ENCODE measurements at regions not wholly inside any gene's neighbourhood (a gene's known extent, or its start where the extent isn't known, plus 50 kb on each side); places are given as distances from the start of the nearest gene placed in this dataset.
"Not testable (repeated sequence)": the region's sequence is repeated elsewhere in the genome, so short reads cannot be mapped to it uniquely, and the experiment has no call there.

DNA sequence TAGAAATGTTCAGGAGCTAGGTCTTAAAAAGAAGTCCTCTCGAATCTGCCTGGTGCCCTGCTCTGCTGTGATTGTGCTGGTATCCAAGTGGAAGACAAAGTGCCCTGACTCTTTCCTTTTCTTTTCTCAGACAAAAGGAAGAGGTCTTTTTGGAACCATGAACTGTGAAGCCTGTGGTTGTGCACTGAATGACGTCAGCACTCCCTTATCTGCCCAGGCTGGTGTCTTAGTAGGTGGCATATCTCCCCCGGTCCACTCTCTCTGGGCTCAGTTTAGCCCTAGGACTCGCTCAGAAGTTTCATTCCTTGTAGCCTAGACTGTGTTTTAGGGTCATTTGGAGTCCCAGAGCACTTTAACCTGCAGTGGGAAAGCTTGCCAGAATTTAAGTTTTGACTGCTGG, 400.3 kb upstream of the CT83 start:
- no peak for DNase-seq

- DNase-seq, result no peak
Measured at GRCh38 chrX:116862340-116862739, 399.6 kb upstream of the CT83 start.

- DNase-seq, result no peak
Measured at GRCh38 chrX:116841290-116841689, 378.5 kb upstream of the CT83 start.

- DNase-seq, result no peak
Measured at GRCh38 chrX:116827063-116827462, 364.3 kb upstream of the CT83 start.

DNA sequence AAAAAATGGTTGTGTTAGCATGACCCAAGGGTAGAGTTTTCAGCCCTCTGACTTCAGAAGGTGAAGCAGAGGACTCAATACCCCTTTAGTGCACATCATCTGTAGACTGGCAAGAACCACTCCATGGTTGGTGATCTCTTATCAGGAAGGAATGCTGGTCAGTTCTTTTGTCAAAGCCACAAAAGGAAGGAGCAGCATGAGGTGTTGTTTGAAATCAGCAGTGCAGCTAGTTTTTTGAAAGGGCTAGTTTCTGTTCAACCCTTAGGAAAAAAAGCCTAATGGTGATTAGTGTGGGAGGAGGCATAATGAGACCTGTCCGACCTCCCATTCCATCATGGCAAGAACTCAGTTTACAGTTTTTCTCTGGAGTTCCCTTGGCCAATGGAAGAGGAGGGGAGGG, 362.0 kb upstream of the CT83 start:
- DNase-seq, result no peak

DNA sequence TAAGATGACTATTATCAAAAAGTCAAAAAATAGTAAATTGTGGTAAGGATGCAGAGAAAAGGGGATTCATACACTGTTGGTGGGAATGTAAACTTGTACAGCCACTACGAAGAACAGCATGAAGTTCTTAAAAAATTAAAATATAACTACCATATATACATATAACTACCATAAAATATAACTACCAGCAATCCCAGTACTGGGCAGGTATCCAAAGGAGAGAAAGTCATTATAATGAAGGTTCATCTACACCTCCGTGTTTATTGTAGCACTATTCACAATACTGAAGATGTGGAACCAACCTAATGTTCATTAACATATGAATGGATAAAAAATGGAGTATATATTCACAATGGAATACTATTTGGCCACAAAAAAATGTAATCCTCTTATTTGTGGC, 360.9 kb upstream of the CT83 start:
- no peak for DNase-seq

- no peak for DNase-seq
Measured at GRCh38 chrX:116806288-116806802, 343.6 kb upstream of the CT83 start.

- DNase-seq, result no peak
Measured at GRCh38 chrX:116801943-116802342, 339.2 kb upstream of the CT83 start.

GRCh38 chrX:116781926-116782325, 319.1 kb upstream of the CT83 start:
- DNase-seq, result no peak

DNA sequence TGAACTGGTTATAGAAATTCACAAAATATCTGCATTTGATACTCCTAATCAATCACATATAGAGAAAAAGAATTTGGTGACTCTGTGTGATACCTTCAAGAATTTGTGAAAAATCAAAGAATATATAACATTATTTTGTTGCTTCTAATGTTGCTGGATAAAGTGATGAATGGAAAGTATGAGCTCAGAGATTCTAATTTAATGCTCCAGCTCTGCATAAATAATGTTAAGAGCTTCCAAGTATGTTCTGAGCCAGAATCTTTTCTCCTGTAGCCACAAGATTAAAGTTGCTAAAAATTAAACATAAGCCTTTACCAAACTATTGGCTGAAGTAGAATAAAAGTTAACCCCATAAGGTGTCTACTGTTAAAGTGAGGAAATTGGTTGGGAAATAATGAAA, 294.7 kb upstream of the CT83 start:
- no peak for DNase-seq

GRCh38 chrX:116756958-116757357, 294.2 kb upstream of the CT83 start:
- no peak for DNase-seq

DNA sequence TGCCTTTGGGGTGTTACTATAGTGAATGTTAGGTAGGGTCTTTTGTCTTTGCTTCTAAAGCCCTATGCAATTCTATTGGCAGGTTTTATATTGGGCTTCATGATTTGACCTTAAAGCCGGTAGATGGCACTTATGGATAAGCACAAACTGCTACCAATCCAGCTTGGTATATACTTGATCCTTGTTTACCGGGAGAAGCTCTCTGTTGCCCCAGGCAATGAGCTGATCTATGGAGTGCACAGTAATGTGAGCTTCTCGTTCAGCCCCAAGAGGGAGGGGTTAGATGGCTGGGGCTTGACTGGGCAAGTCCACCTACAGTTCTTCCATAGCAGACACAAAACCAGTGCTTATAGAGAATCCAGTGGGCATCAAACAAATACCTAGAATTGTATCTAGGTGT, 287.2 kb upstream of the CT83 start:
- DNase-seq, result no peak

GRCh38 chrX:116732214-116732613, 269.4 kb upstream of the CT83 start:
- DNase-seq, result no peak

- DNase-seq, result no peak
Measured at GRCh38 chrX:116726806-116727205, 264.0 kb upstream of the CT83 start.

DNA sequence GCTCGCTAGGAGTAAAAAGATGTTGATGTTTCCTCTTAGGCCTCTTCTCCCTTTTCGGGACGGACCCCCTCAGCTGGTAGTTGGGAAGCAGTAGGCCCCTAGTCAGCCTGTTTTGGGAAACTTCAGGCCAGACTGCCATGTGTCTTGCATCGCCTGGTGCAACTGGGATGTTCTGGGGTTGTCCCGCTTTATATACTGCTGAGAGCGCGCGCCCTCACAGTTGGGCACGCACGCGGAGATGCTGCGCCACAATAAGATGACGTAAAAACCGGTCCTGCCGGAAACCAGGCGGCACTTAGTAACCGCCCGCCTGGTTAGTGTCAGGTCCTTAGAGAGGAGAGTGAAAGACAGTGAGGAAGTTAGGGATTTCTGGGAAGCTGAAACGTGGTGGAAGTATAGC, 231.3 kb upstream of the CT83 start:
- no peak for DNase-seq

- DNase-seq, result not testable (repeated sequence)
Measured at GRCh38 chrX:116679544-116679943, 216.8 kb upstream of the CT83 start.

- DNase-seq, result no peak
Measured at GRCh38 chrX:116667346-116668134, 204.8 kb upstream of the CT83 start.

GRCh38 chrX:116657071-116657470, 194.3 kb upstream of the CT83 start:
- no peak for DNase-seq

GRCh38 chrX:116628464-116628863, 165.7 kb upstream of the CT83 start:
- DNase-seq, result no peak

GRCh38 chrX:116618546-116618945, 155.8 kb upstream of the CT83 start:
- no peak for DNase-seq

DNA sequence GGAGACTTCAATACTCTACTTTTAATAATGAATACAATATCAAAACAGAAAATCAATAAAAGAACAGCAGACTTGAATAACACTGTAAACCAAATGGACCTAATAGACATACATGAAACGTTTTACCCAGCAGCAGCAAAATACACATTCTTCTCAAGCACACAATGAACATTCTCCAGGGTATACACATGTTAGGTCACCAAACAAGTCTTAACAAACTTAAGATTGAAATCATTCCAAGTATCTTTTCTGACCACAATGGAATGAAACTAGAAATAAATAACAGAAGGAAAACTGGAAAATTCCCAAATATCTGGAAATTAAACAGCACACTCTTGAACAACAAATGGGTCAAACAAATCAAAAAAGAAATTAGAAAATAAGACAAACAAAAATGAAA, 145.0 kb upstream of the CT83 start:
- DNase-seq, result no peak

DNA sequence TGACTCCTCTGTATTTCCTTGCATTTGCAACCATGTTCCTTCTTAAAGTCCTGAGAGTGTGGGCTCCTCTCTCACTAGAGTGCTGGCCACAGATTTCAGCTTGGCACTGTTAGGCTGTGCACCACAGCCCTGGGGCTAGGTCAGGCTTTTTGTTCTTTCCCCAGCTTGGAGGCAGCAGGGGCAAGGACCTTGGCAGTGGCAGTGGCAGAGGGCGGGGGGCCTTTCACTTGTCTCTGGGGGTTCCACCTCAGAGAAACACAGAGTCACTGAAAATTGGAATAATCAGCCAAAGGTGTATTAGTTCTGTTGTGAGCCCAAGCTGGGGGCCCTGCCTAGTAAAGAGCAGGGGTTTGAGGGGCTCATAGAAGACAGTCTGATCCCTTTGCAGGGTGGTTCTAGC, 142.8 kb upstream of the CT83 start:
- DNase-seq, result no peak

- no peak for DNase-seq
Measured at GRCh38 chrX:116596010-116596409, 133.2 kb upstream of the CT83 start.
